GM18909 (cell line): ENCODE measurements at regions not wholly inside any gene's neighbourhood (a gene's known extent, or its start where the extent isn't known, plus 50 kb on each side); places are given as distances from the start of the nearest gene placed in this dataset.
A peak's percentile ranks its signal among the peaks of the same experiment; 100 is the strongest.
"Not testable (repeated sequence)": the region's sequence is repeated elsewhere in the genome, so short reads cannot be mapped to it uniquely, and the experiment has no call there.

Experiments
- ATAC-seq: cut with Tn5 transposase; IDR thresholded peaks from one replicate; pipeline ENCODE4 v1.9.1; 2021; ENCODE audit warnings: mild to moderate bottlenecking; ENCODE audit not compliant: unreplicated experiment, poor library complexity

GRCh38 chr10:11403646-11404045, 207.8 kb downstream of the USP6NL start:
- not testable (repeated sequence) for ATAC-seq

GRCh38 chr10:11403116-11403515, 208.3 kb downstream of the USP6NL start:
- ATAC-seq, result peak; percentile 82

GRCh38 chr10:11402392-11402791, 209.1 kb downstream of the USP6NL start:
- no peak for ATAC-seq

- no peak for ATAC-seq
These were observed 209.9 kb downstream of the USP6NL start for GRCh38 chr10:11401264-11402235.

GRCh38 chr10:11397980-11398580, 213.4 kb downstream of the USP6NL start:
- no peak for ATAC-seq

- no peak for ATAC-seq
These were observed 214.1 kb downstream of the USP6NL start for GRCh38 chr10:11397077-11397965.

- ATAC-seq, result no peak
These were observed 215.0 kb downstream of the USP6NL start for GRCh38 chr10:11396311-11396955.

- ATAC-seq, result no peak
These were observed 215.7 kb downstream of the USP6NL start for GRCh38 chr10:11395581-11396310.

GRCh38 chr10:11395161-11395560, 216.3 kb downstream of the USP6NL start:
- ATAC-seq, result no peak

GRCh38 chr10:11393858-11394257, 217.6 kb downstream of the USP6NL start:
- ATAC-seq, result no peak

- ATAC-seq, result no peak
These were observed 218.7 kb downstream of the USP6NL start for GRCh38 chr10:11392776-11393175.

GRCh38 chr10:11388996-11389395, 222.5 kb downstream of the USP6NL start:
- no peak for ATAC-seq

- ATAC-seq, result no peak
These were observed 223.8 kb downstream of the USP6NL start for GRCh38 chr10:11387551-11388222.

- ATAC-seq, result no peak
These were observed 224.4 kb downstream of the USP6NL start for GRCh38 chr10:11387044-11387443.
